ENCODE measurements at regions not wholly inside any gene's neighbourhood (a gene's known extent, or its start where the extent isn't known, plus 50 kb on each side); places are given as distances from the start of the nearest gene placed in this dataset.

DNA sequence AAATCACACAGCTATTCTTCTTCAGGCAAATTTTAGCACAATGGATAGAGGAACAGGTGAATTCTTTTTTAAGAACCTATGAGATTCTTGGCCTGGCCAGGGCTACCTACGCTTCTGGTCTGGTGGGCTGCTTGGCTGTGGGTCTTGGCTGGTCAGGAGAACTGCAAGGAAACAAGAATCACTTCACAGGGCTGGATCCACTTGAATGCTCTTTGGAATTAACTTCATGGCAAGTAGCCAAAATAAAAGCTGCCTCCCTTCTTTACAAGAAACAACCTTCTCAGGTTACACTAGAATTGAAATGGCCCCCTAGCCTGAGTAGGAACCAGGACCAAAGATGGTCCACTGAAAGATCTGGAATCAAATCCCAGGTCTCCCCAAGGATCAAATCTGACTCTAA, 519.1 kb downstream of the IQCM start:
- no peak for DNase-seq (ENCODE audit: low read depth)

GRCh38 chr4:149296084-149296483, 519.6 kb downstream of the IQCM start:
- no peak for DNase-seq (ENCODE audit: low read depth)

GRCh38 chr4:149294601-149295000, 521.0 kb downstream of the IQCM start:
- DNase-seq (ENCODE audit: low read depth), result no peak

DNA sequence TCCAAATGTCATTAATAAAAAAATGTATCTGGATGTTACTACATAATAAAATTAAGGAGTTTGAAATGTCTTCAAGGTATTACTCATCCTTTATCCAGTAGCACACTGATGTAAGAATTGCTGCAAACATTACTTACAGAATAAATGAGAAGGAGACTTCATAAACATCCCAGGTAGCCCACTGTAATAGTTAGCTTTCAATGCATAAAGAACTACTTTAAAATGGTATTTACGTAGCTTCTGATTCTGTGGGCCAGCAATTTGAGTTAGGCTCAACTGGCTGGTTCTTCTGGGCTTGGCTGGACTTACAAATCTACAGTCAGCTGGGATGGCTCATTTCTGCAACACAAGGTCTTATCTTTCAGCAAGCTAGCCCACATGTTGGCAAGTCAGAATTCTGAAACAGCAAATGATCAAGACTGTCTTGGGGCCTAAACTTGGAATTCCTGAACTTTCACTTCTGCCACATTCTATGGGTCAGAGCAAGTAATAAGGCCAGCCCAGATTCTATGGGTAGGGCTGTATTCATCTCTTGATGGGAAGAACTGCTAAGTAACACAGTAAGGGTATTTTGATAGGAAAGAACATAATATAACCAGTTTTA, 522.5 kb downstream of the IQCM start:
- no peak for DNase-seq (ENCODE audit: low read depth)

- no peak for DNase-seq (ENCODE audit: low read depth)
Measured at GRCh38 chr4:149292425-149293007, 523.1 kb downstream of the IQCM start.

DNA sequence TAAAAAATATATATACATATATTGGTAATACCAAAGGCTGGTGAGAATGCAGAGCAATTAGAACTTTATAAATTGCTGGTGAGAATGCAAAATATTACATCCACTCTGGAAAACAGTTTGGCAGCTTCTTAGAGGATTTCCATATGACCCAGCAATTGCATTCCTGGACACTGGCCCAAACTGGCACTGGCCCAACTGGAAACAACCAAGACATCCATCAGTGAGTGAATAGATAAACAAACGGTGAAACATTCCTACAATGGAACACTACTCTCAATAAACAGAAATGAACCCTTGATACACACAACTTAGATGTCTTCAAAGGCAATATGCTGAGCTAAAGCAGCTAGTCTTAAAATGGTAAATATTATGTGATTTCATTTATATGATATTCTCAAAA, 524.2 kb downstream of the IQCM start:
- no peak for DNase-seq (ENCODE audit: low read depth)

DNA sequence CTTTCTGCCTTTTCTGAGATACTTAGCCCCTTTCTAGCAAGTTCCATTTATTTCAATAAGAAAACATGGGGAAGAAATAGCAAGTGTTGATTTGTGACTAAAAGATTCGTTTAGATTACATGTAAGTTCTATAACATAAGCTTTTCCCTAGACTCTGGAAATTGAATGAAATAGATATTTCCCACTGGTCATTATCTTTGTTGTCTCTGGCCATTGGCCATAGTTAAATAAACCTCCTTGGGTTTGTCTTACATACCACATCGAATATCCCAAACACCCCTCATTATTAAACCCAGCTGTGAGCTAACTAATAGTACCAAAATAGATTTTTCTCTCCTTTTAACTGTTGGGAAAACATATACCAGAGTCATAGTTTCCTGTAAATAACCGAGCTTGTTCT, 534.8 kb downstream of the IQCM start:
- no peak for DNase-seq (ENCODE audit: low read depth)

DNA sequence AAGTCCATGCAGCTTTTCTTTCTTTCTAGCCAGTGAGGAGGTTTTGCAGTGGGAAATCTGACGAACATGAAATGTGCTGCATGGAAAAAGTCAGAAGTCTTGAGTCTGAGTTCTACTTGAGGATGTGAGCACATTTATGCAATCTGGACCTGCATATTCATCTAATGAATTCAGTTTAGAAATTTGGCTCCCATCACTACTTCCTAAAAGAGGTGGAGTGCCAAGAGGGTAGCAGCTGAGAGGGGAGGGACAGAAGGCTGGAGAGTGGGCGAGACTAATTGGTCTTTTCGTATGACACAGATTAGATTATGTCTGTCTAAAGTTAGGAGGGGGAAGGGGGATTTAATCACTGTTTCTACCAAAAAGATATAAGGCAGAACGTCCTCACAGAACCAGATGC, 535.9 kb downstream of the IQCM start:
- no peak for DNase-seq (ENCODE audit: low read depth)

DNA sequence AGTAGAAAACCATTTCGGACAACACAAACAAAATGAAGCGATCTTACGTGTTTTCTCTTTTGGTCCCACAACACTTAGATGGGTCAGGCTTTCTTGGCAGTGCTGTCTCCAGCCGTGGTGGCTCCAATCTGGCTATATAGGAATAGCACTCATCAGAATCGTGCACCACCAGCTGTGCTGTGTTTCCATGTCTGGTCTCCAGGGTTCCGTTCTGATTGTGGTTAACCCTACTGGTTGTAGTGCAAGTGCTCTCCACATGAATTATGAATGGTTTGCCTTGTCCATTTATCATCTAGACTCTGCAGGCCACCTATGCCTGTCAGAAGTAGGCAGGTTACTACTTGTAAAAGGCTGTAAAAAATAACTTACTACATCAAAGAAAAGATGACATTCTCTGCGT, 536.3 kb downstream of the IQCM start:
- DNase-seq (ENCODE audit: low read depth), result no peak

DNA sequence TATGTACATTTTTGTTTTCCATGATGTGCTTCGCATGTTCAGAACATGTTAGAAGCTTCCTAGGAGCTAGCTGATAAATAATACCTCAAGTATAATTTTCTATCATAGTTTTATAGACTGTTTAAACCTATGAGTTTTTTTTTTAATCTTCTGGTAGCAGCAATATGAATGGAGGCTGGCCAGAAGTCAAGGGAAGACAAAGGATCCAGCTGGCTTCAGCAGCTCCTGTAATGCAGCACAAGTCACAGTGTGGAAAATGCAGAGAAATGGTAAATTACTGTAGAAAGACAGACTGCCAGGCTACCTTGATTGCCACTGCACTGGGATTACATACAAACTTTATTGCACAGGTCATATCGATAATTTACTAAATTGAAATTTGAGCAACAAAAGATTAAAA, 537.9 kb downstream of the IQCM start:
- DNase-seq (ENCODE audit: low read depth), result no peak

- DNase-seq (ENCODE audit: low read depth), result no peak
Measured at GRCh38 chr4:149269835-149270234, 545.8 kb downstream of the IQCM start.

DNA sequence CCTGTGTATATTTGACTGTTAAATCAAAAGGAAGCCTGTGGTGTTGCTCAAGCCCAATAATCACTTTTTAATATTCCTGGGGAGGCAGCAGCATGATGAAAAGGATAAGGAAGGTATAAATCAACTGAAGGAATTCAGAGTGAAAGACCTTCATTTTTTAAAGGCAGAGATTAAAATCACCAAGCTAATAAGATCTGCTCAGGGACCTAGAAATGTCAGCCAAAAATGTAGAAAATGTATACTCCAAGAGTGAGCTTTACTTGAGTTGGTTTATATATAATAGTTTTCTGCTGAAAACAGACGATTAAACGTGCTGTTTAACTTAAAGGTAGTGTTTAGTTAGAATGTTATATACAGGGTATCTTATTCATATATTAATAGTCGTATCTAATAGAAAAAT, 549.3 kb downstream of the IQCM start:
- DNase-seq (ENCODE audit: low read depth), result no peak

GRCh38 chr4:149265645-149266044, 550.0 kb downstream of the IQCM start:
- no peak for DNase-seq (ENCODE audit: low read depth)

DNA sequence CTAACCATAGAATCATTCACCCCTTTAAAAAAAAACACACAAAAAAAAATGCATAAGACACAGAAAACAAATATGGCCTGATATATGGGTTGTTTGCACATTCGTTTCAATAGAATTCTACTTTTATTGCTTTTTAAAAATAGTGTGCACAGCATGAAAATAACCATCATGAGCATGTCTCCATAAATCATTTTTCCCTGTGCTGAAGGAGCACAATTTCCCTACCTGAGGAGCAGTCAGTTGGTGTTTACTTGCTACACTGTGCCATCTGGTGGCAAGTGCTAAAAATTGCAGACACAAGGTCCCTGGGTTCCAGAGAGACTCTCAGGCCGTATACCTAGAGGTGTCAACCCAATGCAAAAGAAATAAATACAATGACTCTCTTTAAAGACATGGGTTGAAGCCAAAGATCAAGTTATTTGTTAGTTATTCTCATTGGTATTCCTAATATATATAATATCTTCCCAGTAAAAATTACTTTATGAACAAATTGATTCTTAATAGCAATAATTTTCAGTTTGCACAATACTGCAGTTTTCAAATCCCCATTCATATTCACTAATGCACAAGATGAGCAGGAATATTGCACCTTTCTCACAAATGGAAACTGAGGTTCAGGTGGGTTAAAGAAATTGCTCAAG, 551.4 kb downstream of the IQCM start:
- DNase-seq (ENCODE audit: low read depth), result no peak

DNA sequence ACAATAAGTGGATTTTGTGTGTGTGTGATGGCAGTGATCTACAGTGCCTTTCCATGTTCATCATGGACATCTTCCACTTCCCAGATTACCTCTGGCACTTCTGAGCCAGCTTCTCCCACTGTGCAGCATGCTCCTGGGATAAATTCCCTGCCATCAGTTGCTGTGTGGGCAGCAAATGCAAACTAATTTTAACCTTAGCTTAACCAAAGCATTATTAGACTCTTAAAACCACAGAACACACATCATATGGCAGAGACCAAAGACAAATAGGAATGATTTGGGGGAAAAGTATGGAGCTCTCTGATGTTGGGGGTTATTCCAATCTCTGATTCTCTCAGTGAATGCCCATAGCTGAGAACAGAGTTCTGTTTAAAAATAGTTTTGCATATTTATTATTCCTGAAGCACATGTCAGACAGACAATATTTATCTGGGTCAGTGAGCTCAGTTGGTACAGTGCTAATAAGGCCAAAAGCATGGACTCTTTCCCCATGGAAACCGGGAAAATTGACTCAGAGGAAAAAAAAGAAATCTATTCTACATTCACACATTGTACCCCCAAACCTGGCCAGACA, 567.4 kb downstream of the IQCM start:
- no peak for DNase-seq (ENCODE audit: low read depth)

DNA sequence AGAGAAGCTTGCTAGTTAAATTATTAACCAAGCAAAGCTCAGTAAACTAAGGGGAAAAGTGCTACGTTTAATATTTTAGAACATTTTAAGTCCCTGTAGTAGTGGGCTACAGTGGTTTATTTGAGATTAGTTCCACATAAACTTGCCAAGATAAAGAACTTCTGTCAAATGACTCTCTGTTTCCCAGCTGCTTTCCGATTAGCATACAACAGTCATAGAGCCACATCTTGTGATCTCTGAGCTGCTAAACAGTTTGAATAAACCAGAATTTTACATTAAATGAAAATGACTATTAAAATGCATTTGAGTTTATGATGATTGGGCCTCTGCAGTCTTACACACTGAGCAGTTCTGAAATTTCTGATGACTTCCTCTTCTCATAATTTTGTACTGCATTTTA, 568.5 kb downstream of the IQCM start:
- DNase-seq (ENCODE audit: low read depth), result no peak

DNA sequence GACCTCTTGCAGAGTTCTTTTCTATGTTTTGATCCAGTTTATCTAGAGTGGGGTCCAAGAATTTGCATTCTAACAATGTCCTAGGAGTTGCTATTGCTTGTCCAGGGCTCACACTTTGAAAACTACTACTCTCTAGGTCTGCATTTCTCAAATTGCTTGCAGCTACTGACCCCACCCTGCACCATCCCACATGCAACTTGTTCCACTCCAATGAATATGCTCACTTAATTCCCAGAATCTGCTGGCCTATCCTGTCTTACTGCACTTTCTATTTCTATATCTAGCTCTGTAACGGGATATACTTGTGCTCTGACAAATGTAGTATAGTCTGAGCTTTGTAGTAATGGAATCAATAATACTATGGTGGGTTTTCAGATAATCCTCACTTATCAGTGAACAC, 570.3 kb downstream of the IQCM start:
- DNase-seq (ENCODE audit: low read depth), result no peak

DNA sequence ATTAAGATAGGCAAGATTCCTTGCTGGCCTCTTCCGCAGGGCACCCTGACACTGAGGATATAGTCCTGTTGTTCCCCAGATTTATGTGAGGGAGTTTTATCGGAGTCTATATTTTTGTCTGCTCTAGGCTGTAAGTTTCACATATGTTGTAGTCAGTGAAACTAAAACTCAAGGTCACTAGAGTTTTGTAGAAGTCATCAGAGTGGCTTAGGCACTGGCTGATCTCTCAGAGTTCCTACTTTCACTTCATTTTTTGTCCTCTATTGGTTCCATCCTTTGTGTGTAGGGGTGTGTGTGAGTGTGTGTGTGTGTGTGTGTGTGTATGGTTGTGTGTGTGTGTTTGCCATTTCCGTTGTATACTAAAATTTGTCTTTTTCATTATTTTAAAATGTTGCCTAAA, 577.5 kb downstream of the IQCM start:
- DNase-seq (ENCODE audit: low read depth), result no peak

DNA sequence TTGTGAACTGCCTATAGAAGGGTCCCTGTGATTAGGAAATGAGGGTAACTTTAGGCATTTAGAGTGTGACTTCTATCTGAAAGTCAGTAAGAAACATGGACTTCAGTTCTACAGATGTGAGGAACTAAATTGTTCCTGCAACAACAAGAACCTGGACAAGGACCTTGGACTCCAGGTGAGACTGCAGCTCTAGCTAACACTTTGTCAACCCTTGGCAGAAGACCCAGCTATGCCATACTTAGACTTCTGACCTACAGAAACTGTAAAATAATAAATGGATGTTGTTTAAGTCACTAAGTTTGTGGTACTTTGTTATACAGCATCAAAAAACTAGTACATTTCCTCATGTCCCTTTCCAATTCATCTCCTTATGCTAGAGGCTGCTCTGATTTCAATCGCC, 580.8 kb downstream of the IQCM start:
- no peak for DNase-seq (ENCODE audit: low read depth)

DNA sequence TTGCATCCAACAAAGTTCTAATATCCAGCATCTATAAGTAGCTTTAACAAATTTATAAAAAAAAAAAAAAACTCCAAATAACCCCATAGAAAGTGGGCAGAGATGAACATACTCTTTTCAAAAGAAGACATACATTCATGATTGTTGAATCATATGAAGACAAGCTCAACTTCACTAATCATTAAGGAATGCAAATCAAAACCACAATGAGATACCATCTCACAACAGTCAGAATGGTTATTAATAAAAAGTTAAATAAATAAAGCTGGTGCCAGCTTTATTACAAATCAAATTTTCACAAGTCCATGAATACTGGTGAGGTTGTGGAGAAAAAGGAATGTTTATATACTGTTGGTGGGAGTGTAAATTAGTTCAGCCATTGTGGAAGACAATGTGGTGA, 592.0 kb downstream of the IQCM start:
- no peak for DNase-seq (ENCODE audit: low read depth)

DNA sequence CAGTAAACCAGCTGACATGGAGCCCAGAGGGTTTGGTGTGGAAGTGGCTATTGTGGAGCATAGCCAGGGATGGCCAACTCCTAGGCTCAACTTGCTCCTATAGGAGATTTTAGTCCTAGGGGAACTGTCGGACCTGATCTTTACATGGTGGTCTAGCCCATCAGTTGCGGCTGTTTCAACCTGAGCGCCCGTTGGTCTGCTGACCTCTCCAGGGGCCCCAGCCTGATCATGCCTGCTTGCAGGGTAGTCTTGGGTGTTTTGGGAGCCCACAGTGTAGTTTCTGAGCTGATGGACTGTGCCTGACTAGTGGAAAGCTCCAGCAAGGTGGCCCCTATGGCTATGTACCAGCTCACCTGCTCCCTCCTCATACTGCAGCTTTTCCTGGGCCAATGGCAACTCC, 597.0 kb downstream of the IQCM start:
- DNase-seq (ENCODE audit: low read depth), result no peak

- DNase-seq (ENCODE audit: low read depth), result no peak
Measured at GRCh38 chr4:149214301-149214700, 601.3 kb downstream of the IQCM start.

GRCh38 chr4:149211876-149212275, 603.8 kb downstream of the IQCM start:
- no peak for DNase-seq (ENCODE audit: low read depth)
